ENCODE measurements at regions not wholly inside any gene's neighbourhood (a gene's known extent, or its start where the extent isn't known, plus 50 kb on each side); places are given as distances from the start of the nearest gene placed in this dataset.

DNA sequence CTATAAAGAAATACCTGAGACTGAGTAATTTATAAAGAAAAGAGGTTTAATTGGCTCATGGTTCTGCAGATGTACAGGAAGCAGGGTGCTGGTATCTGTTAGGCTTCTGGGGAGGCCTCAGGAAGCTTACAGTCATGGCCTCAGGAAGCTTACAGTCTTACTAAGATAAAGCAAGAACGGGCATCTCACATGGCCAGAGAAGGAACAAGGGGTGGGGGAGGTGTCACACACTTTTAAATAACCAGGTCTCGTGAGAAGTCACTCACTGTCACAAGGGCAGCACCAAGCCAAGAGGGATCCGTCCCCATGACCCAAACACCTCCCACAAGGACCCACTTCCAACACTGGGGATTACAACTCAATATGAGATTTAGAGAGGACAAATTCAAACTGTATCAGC is 192.8 kb upstream of the B3GAT1 start:
- TF ChIP-seq, protein P1, sequence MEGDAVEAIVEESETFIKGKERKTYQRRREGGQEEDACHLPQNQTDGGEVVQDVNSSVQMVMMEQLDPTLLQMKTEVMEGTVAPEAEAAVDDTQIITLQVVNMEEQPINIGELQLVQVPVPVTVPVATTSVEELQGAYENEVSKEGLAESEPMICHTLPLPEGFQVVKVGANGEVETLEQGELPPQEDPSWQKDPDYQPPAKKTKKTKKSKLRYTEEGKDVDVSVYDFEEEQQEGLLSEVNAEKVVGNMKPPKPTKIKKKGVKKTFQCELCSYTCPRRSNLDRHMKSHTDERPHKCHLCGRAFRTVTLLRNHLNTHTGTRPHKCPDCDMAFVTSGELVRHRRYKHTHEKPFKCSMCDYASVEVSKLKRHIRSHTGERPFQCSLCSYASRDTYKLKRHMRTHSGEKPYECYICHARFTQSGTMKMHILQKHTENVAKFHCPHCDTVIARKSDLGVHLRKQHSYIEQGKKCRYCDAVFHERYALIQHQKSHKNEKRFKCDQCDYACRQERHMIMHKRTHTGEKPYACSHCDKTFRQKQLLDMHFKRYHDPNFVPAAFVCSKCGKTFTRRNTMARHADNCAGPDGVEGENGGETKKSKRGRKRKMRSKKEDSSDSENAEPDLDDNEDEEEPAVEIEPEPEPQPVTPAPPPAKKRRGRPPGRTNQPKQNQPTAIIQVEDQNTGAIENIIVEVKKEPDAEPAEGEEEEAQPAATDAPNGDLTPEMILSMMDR (IDR thresholded peaks at IDR 0.05) = no peak
- no peak for TF ChIP-seq POLR2AphosphoS5 (IDR thresholded peaks at IDR 0.05; ENCODE audit: low read depth, low read length)
- TF ChIP-seq, protein P2, sequence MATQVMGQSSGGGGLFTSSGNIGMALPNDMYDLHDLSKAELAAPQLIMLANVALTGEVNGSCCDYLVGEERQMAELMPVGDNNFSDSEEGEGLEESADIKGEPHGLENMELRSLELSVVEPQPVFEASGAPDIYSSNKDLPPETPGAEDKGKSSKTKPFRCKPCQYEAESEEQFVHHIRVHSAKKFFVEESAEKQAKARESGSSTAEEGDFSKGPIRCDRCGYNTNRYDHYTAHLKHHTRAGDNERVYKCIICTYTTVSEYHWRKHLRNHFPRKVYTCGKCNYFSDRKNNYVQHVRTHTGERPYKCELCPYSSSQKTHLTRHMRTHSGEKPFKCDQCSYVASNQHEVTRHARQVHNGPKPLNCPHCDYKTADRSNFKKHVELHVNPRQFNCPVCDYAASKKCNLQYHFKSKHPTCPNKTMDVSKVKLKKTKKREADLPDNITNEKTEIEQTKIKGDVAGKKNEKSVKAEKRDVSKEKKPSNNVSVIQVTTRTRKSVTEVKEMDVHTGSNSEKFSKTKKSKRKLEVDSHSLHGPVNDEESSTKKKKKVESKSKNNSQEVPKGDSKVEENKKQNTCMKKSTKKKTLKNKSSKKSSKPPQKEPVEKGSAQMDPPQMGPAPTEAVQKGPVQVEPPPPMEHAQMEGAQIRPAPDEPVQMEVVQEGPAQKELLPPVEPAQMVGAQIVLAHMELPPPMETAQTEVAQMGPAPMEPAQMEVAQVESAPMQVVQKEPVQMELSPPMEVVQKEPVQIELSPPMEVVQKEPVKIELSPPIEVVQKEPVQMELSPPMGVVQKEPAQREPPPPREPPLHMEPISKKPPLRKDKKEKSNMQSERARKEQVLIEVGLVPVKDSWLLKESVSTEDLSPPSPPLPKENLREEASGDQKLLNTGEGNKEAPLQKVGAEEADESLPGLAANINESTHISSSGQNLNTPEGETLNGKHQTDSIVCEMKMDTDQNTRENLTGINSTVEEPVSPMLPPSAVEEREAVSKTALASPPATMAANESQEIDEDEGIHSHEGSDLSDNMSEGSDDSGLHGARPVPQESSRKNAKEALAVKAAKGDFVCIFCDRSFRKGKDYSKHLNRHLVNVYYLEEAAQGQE (IDR thresholded peaks at IDR 0.05; ENCODE audit: insufficient read depth in 1 of 2, low read depth in 2 of 2, low read length in 1 of 2) = no peak
- TF ChIP-seq SIN3A (IDR thresholded peaks at IDR 0.05; ENCODE audit: borderline replicate concordance, insufficient read depth, low read depth, low read length) = no peak
- TF ChIP-seq TCF7L2 (IDR thresholded peaks at IDR 0.05; ENCODE audit: low read depth, low read length) = no peak

Measured in Panc1 (cell line).